GM23338 (cell line): ENCODE measurements at regions not wholly inside any gene's neighbourhood (a gene's known extent, or its start where the extent isn't known, plus 50 kb on each side); places are given as distances from the start of the nearest gene placed in this dataset.

ENCODE experiments used
- ATAC-seq: fragments of 200-7000 bp; cut with Tn5 transposase; 3 replicates; pipeline ENCODE4 v1.9.1; 2020
- DNase-seq: peaks from one replicate; pipeline ENCODE4 v3.0.0-alpha.2; 2015; ENCODE audit warnings: low spot score
- H2AFZ ChIP-seq: fragments of 200-600 bp; sonication (generic); 2 replicates; pipeline ENCODE4 v1.8.0; 2016; ENCODE audit warnings: antibody characterized with exemption, mild to moderate bottlenecking, moderate library complexity
- H3F3A ChIP-seq: fragments of 200-600 bp; sonication (generic); replicated peaks from 2 replicates; pipeline ENCODE4 v1.8.0; 2017; ENCODE audit warnings: antibody characterized with exemption, mixed run types, low read depth
- H3K27ac ChIP-seq: fragments of 200-600 bp; sonication (generic); 2 replicates; pipeline ENCODE4 v1.6.1; 2016; ENCODE audit warnings: low read depth
- H3K27me3 ChIP-seq: fragments of 200-600 bp; sonication (generic); 2 replicates; pipeline ENCODE4 v1.8.0; 2016; ENCODE audit warnings: mild to moderate bottlenecking, mixed run types, moderate library complexity; ENCODE audit not compliant: insufficient read depth
- H3K36me3 ChIP-seq: fragments of 200-600 bp; sonication (generic); 2 replicates; pipeline ENCODE4 v1.8.0; 2016; ENCODE audit warnings: mild to moderate bottlenecking; ENCODE audit not compliant: insufficient read depth
- H3K4me1 ChIP-seq: fragments of 200-600 bp; sonication (generic); 2 replicates; pipeline ENCODE4 v1.8.0; 2016; ENCODE audit warnings: mild to moderate bottlenecking, moderate library complexity; ENCODE audit not compliant: insufficient read depth
- H3K4me2 ChIP-seq: fragments of 200-600 bp; sonication (generic); 2 replicates; pipeline ENCODE4 v1.7.1; 2017; ENCODE audit warnings: mixed run types
- H3K4me3 ChIP-seq: fragments of 200-600 bp; sonication (generic); 2 replicates; pipeline ENCODE4 v1.6.1; 2016; ENCODE audit warnings: mixed run types
- H3K79me2 ChIP-seq: fragments of 200-600 bp; sonication (generic); replicated peaks from 2 replicates; pipeline ENCODE4 v1.8.0; 2017; ENCODE audit warnings: mild to moderate bottlenecking; ENCODE audit not compliant: insufficient read depth
- H3K9me2 ChIP-seq: fragments of 200-600 bp; sonication (generic); 2 replicates; pipeline ENCODE4 v1.8.0; 2017; ENCODE audit not compliant: insufficient read depth
- H4K20me1 ChIP-seq: fragments of 200-600 bp; sonication (generic); replicated peaks from 2 replicates; pipeline ENCODE4 v1.8.0; 2017; ENCODE audit warnings: mild to moderate bottlenecking; ENCODE audit not compliant: insufficient read depth
- H3K27ac Mint-ChIP-seq: 2 replicates; pipeline ENCODE4 v1.8.0; 2020; ENCODE audit warnings: inconsistent platforms, mild to moderate bottlenecking, moderate library complexity, mixed read lengths
- H3K27me3 Mint-ChIP-seq: 3 replicates; pipeline ENCODE4 v1.8.0; 2022; ENCODE audit warnings: low read depth, mild to moderate bottlenecking, moderate library complexity, mixed read lengths, inconsistent platforms; ENCODE audit not compliant: insufficient read depth, poor library complexity
- H3K36me3 Mint-ChIP-seq: 3 replicates; pipeline ENCODE4 v1.8.0; 2021; ENCODE audit warnings: low read depth, mild to moderate bottlenecking, inconsistent platforms, moderate library complexity, mixed read lengths
- H3K4me1 Mint-ChIP-seq: 3 replicates; pipeline ENCODE4 v1.8.0; 2020; ENCODE audit warnings: mild to moderate bottlenecking, inconsistent platforms, mixed read lengths
- H3K4me3 Mint-ChIP-seq: 3 replicates; pipeline ENCODE4 v1.8.0; 2021; ENCODE audit warnings: moderate library complexity, mild to moderate bottlenecking, inconsistent platforms, mixed read lengths
- H3K9me3 Mint-ChIP-seq: 3 replicates; pipeline ENCODE4 v1.8.0; 2020; ENCODE audit warnings: moderate library complexity, mild to moderate bottlenecking, inconsistent platforms, mixed read lengths
- EZH2 ChIP-seq: fragments of 200-600 bp; sonication (generic); IDR thresholded peaks from one replicate; pipeline ENCODE4 v1.8.0; 2017; ENCODE audit warnings: antibody characterized with exemption, mild to moderate bottlenecking, low read depth; ENCODE audit not compliant: unreplicated experiment
- EZH2phosphoT487 ChIP-seq: fragments of 200-600 bp; sonication (generic); IDR thresholded peaks from one replicate; pipeline ENCODE4 v1.8.1; 2018; ENCODE audit warnings: antibody characterized with exemption; ENCODE audit not compliant: unreplicated experiment
- NANOG ChIP-seq: IDR thresholded peaks from 2 replicates; pipeline ENCODE4 v1.6.1; 2016; ENCODE audit warnings: antibody characterized with exemption, borderline replicate concordance
- STAT1 ChIP-seq: IDR thresholded peaks from one replicate; pipeline ENCODE4 v1.6.1; 2016; ENCODE audit warnings: antibody characterized with exemption; ENCODE audit not compliant: unreplicated experiment
- ZNF114 ChIP-seq: fragments of 250-450 bp; sonication (Bioruptor Pico); IDR thresholded peaks from 2 replicates; pipeline ENCODE4 v1.5.0; 2020; ENCODE audit warnings: mild to moderate bottlenecking, moderate library complexity
- ZNF331 ChIP-seq: fragments of 250-450 bp; sonication (Bioruptor Pico); IDR thresholded peaks from 2 replicates; pipeline ENCODE4 v1.5.0; 2020; ENCODE audit warnings: low read depth, mild to moderate bottlenecking, moderate library complexity
- TF ChIP-seq, protein P1 (sequence below): IDR thresholded peaks from one replicate; pipeline ENCODE4 v1.6.1; 2018; ENCODE audit warnings: antibody characterized with exemption; ENCODE audit not compliant: unreplicated experiment
- TF ChIP-seq, protein P2 (sequence below): IDR thresholded peaks from 2 replicates; pipeline ENCODE4 v1.6.1; 2016; ENCODE audit warnings: antibody characterized with exemption
- TF ChIP-seq, protein P3 (sequence below): fragments of 250-450 bp; sonication (Bioruptor Pico); IDR thresholded peaks from 2 replicates; pipeline ENCODE4 v1.5.0; 2020; ENCODE audit warnings: mild to moderate bottlenecking, moderate library complexity

DNA sequence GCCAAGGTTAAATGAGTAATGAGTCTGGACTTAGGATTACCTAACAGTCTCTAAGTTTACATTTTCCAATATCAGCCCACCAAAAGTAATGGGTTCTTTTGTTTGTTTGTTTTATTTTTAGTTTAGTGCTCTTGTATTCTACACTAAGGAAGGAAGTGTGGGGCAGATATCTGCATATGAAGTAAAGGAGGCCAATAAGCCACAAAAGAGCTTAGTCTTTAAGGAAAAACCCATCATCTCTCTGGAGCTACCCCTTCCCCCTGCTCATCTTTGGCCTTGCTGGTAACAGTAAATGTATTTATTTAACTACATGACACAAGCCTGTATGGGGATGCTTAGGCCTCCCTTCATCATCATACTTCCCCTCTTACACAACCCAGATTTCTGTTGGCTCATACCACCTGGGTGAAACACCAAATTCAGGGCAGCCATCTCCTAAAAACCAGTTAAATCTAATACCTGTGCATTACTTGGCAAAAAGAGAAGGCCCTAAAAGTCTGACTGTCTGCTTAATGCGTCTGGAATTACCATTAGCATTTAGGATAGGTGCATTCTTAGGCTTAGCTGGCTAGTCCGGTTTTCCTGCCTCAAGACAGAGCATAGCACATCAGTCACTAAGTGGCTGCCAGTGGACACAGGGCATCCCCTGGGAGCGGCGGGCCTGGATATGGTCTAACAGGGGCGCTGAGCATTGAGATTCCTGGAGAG lies 96.8 kb upstream of the ADGRL2 start:
- Mint-ChIP-seq H3K27me3 (peaks cover 4% of the 10 kb centered on the region), H3K36me3 (no peaks in the 10 kb centered on the region), H3K4me3 (no peak overlapping the region), H3K27ac (no peak overlapping the region), H3K4me1 (peaks cover 35% of the 10 kb centered on the region), H3K9me3 (no peaks in the 10 kb centered on the region)
- H3K27me3 ChIP-seq, result no peaks in the 10 kb centered on the region
- H3K9me2 ChIP-seq, result no peaks in the 10 kb centered on the region; the same call in 1 of the 2 replicates
- TF ChIP-seq, protein P1, sequence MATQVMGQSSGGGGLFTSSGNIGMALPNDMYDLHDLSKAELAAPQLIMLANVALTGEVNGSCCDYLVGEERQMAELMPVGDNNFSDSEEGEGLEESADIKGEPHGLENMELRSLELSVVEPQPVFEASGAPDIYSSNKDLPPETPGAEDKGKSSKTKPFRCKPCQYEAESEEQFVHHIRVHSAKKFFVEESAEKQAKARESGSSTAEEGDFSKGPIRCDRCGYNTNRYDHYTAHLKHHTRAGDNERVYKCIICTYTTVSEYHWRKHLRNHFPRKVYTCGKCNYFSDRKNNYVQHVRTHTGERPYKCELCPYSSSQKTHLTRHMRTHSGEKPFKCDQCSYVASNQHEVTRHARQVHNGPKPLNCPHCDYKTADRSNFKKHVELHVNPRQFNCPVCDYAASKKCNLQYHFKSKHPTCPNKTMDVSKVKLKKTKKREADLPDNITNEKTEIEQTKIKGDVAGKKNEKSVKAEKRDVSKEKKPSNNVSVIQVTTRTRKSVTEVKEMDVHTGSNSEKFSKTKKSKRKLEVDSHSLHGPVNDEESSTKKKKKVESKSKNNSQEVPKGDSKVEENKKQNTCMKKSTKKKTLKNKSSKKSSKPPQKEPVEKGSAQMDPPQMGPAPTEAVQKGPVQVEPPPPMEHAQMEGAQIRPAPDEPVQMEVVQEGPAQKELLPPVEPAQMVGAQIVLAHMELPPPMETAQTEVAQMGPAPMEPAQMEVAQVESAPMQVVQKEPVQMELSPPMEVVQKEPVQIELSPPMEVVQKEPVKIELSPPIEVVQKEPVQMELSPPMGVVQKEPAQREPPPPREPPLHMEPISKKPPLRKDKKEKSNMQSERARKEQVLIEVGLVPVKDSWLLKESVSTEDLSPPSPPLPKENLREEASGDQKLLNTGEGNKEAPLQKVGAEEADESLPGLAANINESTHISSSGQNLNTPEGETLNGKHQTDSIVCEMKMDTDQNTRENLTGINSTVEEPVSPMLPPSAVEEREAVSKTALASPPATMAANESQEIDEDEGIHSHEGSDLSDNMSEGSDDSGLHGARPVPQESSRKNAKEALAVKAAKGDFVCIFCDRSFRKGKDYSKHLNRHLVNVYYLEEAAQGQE, result no peak
- TF ChIP-seq STAT1 (no peak), EZH2 (no peak), EZH2phosphoT487 (no peak), ZNF331 (no peak), NANOG (no peak), ZNF114 (CRISPR knock-in tag) (no peak)
- TF ChIP-seq, protein P2, sequence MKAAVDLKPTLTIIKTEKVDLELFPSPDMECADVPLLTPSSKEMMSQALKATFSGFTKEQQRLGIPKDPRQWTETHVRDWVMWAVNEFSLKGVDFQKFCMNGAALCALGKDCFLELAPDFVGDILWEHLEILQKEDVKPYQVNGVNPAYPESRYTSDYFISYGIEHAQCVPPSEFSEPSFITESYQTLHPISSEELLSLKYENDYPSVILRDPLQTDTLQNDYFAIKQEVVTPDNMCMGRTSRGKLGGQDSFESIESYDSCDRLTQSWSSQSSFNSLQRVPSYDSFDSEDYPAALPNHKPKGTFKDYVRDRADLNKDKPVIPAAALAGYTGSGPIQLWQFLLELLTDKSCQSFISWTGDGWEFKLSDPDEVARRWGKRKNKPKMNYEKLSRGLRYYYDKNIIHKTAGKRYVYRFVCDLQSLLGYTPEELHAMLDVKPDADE, result no peak
- H3K4me2 ChIP-seq, result peak overlapping the region; percentile 51; the same call in 1 of the 2 replicates
- no peaks in the 10 kb centered on the region for H3K79me2 ChIP-seq
- ATAC-seq, result peak; percentile 25; the same call in 1 of the 3 replicates
- H3F3A ChIP-seq, result no peaks in the 10 kb centered on the region
- H3K4me1 ChIP-seq, result peaks cover 33% of the 10 kb centered on the region
- no peaks in the 10 kb centered on the region for H3K36me3 ChIP-seq
- H3K27ac ChIP-seq, result no peak overlapping the region
- H4K20me1 ChIP-seq, result no peaks in the 10 kb centered on the region
- H2AFZ ChIP-seq, result peak overlapping the region; percentile 63
- no peak overlapping the region for H3K4me3 ChIP-seq
- DNase-seq, result no peak

DNA sequence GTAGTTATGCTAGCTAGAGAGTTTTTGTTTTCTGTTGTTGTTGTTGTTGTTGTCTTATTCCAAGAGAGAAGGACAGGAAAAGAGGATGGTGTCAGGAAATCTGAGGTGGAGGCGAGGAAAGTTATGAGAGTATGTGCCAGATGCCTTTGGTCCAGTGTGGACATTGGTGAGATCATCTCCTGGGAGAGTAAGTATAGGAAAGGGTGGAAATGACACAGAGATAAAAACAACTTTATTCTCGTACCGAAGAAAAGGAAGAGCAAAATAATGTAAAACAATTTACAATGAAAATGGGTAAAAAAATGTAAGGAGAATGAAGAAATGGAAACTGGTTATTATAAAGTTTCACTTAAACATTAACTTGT lies 97.4 kb upstream of the ADGRL2 start:
- no peaks in the 10 kb centered on the region for H3K36me3 Mint-ChIP-seq
- no peak for DNase-seq
- H3K27me3 ChIP-seq, result no peaks in the 10 kb centered on the region
- H3K4me2 ChIP-seq, result peak overlapping the region; percentile 51; the same call in 1 of the 2 replicates
- no peak overlapping the region for H3K27ac ChIP-seq
- no peak overlapping the region for H3K4me3 Mint-ChIP-seq
- peaks cover 4% of the 10 kb centered on the region for H3K27me3 Mint-ChIP-seq
- H3F3A ChIP-seq, result no peaks in the 10 kb centered on the region
- H3K27ac Mint-ChIP-seq, result peak overlapping the region; percentile 14; the same call in 1 of the 2 replicates
- peaks cover 37% of the 10 kb centered on the region for H3K4me1 Mint-ChIP-seq
- no peaks in the 10 kb centered on the region; the same call in 1 of the 2 replicates for H3K9me2 ChIP-seq
- H3K9me3 Mint-ChIP-seq, result no peaks in the 10 kb centered on the region
- H2AFZ ChIP-seq, result peak overlapping the region; percentile 43; the same call in 1 of the 2 replicates
- ATAC-seq, result no peak
- H3K36me3 ChIP-seq, result no peaks in the 10 kb centered on the region
- H3K79me2 ChIP-seq, result no peaks in the 10 kb centered on the region
- no peak overlapping the region for H3K4me3 ChIP-seq
- H4K20me1 ChIP-seq, result no peaks in the 10 kb centered on the region
- peaks cover 33% of the 10 kb centered on the region for H3K4me1 ChIP-seq
- TF ChIP-seq, protein P3, sequence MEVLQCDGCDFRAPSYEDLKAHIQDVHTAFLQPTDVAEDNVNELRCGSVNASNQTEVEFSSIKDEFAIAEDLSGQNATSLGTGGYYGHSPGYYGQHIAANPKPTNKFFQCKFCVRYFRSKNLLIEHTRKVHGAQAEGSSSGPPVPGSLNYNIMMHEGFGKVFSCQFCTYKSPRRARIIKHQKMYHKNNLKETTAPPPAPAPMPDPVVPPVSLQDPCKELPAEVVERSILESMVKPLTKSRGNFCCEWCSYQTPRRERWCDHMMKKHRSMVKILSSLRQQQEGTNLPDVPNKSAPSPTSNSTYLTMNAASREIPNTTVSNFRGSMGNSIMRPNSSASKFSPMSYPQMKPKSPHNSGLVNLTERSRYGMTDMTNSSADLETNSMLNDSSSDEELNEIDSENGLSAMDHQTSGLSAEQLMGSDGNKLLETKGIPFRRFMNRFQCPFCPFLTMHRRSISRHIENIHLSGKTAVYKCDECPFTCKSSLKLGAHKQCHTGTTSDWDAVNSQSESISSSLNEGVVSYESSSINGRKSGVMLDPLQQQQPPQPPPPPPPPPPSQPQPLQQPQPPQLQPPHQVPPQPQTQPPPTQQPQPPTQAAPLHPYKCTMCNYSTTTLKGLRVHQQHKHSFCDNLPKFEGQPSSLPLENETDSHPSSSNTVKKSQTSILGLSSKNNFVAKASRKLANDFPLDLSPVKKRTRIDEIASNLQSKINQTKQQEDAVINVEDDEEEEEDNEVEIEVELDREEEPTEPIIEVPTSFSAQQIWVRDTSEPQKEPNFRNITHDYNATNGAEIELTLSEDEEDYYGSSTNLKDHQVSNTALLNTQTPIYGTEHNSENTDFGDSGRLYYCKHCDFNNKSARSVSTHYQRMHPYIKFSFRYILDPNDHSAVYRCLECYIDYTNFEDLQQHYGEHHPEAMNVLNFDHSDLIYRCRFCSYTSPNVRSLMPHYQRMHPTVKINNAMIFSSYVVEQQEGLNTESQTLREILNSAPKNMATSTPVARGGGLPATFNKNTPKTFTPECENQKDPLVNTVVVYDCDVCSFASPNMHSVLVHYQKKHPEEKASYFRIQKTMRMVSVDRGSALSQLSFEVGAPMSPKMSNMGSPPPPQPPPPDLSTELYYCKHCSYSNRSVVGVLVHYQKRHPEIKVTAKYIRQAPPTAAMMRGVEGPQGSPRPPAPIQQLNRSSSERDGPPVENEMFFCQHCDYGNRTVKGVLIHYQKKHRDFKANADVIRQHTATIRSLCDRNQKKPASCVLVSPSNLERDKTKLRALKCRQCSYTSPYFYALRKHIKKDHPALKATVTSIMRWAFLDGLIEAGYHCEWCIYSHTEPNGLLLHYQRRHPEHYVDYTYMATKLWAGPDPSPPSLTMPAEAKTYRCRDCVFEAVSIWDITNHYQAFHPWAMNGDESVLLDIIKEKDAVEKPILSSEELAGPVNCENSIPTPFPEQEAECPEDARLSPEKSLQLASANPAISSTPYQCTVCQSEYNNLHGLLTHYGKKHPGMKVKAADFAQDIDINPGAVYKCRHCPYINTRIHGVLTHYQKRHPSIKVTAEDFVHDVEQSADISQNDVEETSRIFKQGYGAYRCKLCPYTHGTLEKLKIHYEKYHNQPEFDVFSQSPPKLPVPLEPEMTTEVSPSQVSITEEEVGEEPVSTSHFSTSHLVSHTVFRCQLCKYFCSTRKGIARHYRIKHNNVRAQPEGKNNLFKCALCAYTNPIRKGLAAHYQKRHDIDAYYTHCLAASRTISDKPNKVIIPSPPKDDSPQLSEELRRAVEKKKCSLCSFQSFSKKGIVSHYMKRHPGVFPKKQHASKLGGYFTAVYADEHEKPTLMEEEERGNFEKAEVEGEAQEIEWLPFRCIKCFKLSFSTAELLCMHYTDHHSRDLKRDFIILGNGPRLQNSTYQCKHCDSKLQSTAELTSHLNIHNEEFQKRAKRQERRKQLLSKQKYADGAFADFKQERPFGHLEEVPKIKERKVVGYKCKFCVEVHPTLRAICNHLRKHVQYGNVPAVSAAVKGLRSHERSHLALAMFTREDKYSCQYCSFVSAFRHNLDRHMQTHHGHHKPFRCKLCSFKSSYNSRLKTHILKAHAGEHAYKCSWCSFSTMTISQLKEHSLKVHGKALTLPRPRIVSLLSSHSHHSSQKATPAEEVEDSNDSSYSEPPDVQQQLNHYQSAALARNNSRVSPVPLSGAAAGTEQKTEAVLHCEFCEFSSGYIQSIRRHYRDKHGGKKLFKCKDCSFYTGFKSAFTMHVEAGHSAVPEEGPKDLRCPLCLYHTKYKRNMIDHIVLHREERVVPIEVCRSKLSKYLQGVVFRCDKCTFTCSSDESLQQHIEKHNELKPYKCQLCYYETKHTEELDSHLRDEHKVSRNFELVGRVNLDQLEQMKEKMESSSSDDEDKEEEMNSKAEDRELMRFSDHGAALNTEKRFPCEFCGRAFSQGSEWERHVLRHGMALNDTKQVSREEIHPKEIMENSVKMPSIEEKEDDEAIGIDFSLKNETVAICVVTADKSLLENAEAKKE, result no peak
- TF ChIP-seq EZH2phosphoT487, result no peak
- TF ChIP-seq STAT1, result no peak
- TF ChIP-seq, protein P2, result no peak
